SK-N-SH (cell line): ENCODE measurements at regions not wholly inside any gene's neighbourhood (a gene's known extent, or its start where the extent isn't known, plus 50 kb on each side); places are given as distances from the start of the nearest gene placed in this dataset.

Source experiments
- CTCF ChIA-PET: fragments of 300-600, 350-600 bp; formaldehyde crosslinking; extraction: SDS; loops from one replicate; lab custom pipeline; 2021; lab: Yijun Ruan, JAX
- POLR2A ChIA-PET: fragments of 350-600 bp; sonication (Branson Sonifier 250); formaldehyde crosslinking; extraction: SDS; loops from one replicate; lab custom pipeline; 2020; ENCODE audit warnings: antibody characterized with exemption, inconsistent platforms; lab: Yijun Ruan, JAX
- DNase-seq: peaks from one replicate; pipeline ENCODE4 v3.0.0; 2012
- H2AFZ ChIP-seq: fragments of 200-600 bp; sonication (generic); 2 replicates; pipeline ENCODE4 v1.8.1; 2016; ENCODE audit warnings: antibody characterized with exemption, mild to moderate bottlenecking, low read depth
- H3F3A ChIP-seq: fragments of 200-600 bp; sonication (generic); replicated peaks from 2 replicates; pipeline ENCODE3; 2016; ENCODE audit warnings: antibody characterized with exemption, mild to moderate bottlenecking; ENCODE audit not compliant: insufficient read depth
- H3K27ac ChIP-seq, 2 experiments: fragments of 200-500 bp in 1 of 2; fragments of 200-600 bp in 1 of 2; sonication (Bioruptor generic) in 1 of 2; sonication (generic), shearing (Covaris generic) in 1 of 2; 2 replicates each; pipeline versions ENCODE4 v1.5.1 to v1.6.1; 2014 to 2016; ENCODE audit warnings: low read depth in 2 of 2, inconsistent platforms in 1 of 2, low read length in 1 of 2, mild to moderate bottlenecking in 1 of 2, mixed read lengths in 1 of 2
- H3K27me3 ChIP-seq: fragments of 200-600 bp; sonication (generic), shearing (Covaris generic); 2 replicates; pipeline ENCODE4 v1.6.1; 2016; ENCODE audit warnings: mixed run types; ENCODE audit not compliant: insufficient read depth
- H3K36me3 ChIP-seq, 2 experiments: fragments of 200-500 bp in 1 of 2; fragments of 200-600 bp in 1 of 2; sonication (Bioruptor generic) in 1 of 2; sonication (generic) in 1 of 2; replicated peaks in 1 of 2; 2 replicates each; pipeline versions ENCODE3 to v1.5.1; 2014 to 2016; ENCODE audit warnings: low read length in 1 of 2, mild to moderate bottlenecking in 1 of 2; ENCODE audit not compliant: insufficient read depth in 2 of 2, control insufficient read depth in 1 of 2
- H3K4me1 ChIP-seq, 2 experiments: fragments of 200-500 bp in 1 of 2; fragments of 200-600 bp in 1 of 2; sonication (Bioruptor generic) in 1 of 2; sonication (generic), shearing (Covaris generic) in 1 of 2; 2 replicates each; pipeline versions ENCODE4 v1.5.1 to v1.6.1; 2014 to 2016; ENCODE audit warnings: low read depth in 1 of 2, low read length in 1 of 2, mixed run types in 1 of 2; ENCODE audit not compliant: insufficient read depth in 2 of 2, control insufficient read depth in 1 of 2
- H3K4me2 ChIP-seq: fragments of 200-600 bp; sonication (generic), shearing (Covaris generic); 2 replicates; pipeline ENCODE4 v1.6.1; 2017; ENCODE audit warnings: mixed run types
- H3K4me3 ChIP-seq, 2 experiments: fragments of 200-500 bp in 1 of 2; fragments of 200-600 bp in 1 of 2; sonication (Bioruptor generic) in 1 of 2; sonication (generic), shearing (Covaris generic) in 1 of 2; 2 replicates each; pipeline versions ENCODE4 v1.5.1 to v1.8.1; 2014 to 2016; ENCODE audit warnings: low read depth in 2 of 2, inconsistent platforms in 1 of 2, low read length in 1 of 2, mild to moderate bottlenecking in 1 of 2, mixed read lengths in 1 of 2, moderate library complexity in 1 of 2
- H3K79me2 ChIP-seq: fragments of 200-600 bp; sonication (generic); 2 replicates; pipeline ENCODE4 v1.8.1; 2017; ENCODE audit warnings: mild to moderate bottlenecking; ENCODE audit not compliant: insufficient read depth
- H3K9ac ChIP-seq: fragments of 200-600 bp; sonication (generic); 2 replicates; pipeline ENCODE4 v1.6.1; 2017; ENCODE audit warnings: mixed run types
- H3K9me2 ChIP-seq: fragments of 200-600 bp; sonication (generic); 2 replicates; pipeline ENCODE4 v1.6.1; 2017; ENCODE audit warnings: mixed run types
- H3K9me3 ChIP-seq: fragments of 200-600 bp; sonication (generic); 2 replicates; pipeline ENCODE4 v1.6.1; 2017; ENCODE audit warnings: mixed run types, mild to moderate bottlenecking, moderate library complexity
- H4K20me1 ChIP-seq: fragments of 200-600 bp; sonication (generic); 2 replicates; pipeline ENCODE4 v1.6.1; 2017; ENCODE audit warnings: mild to moderate bottlenecking, mixed run types; ENCODE audit not compliant: insufficient read depth
- CHD2 ChIP-seq: fragments of 150-350 bp; IDR thresholded peaks from 2 replicates; pipeline ENCODE4 v1.6.1; 2018; ENCODE audit warnings: low read length; ENCODE audit not compliant: partially characterized antibody
- ELF1 ChIP-seq: IDR thresholded peaks from 2 replicates; pipeline ENCODE4 v1.4.0; 2012
- EZH2phosphoT487 ChIP-seq: fragments of 200-600 bp; sonication (generic); IDR thresholded peaks from 2 replicates; pipeline ENCODE4 v1.6.1; 2017; ENCODE audit warnings: low read depth, mixed run types, mild to moderate bottlenecking, antibody characterized with exemption, moderate library complexity, borderline replicate concordance
- FOSL2 ChIP-seq: IDR thresholded peaks from 2 replicates; pipeline ENCODE4 v1.4.0; 2012; ENCODE audit warnings: low read depth, mild to moderate bottlenecking, moderate library complexity, borderline replicate concordance
- FOXJ3 ChIP-seq: sonication (generic); formaldehyde crosslinking; IDR thresholded peaks from 2 replicates; pipeline ENCODE4 v1.5.1; 2020; ENCODE audit warnings: mild to moderate bottlenecking, missing genetic modification reagents
- FOXM1 ChIP-seq: IDR thresholded peaks from 2 replicates; pipeline ENCODE4 v1.4.0; 2012; ENCODE audit warnings: low read depth, mild to moderate bottlenecking
- JUND ChIP-seq: IDR thresholded peaks from 2 replicates; pipeline ENCODE4 v1.4.0; 2012
- MXI1 ChIP-seq: IDR thresholded peaks from 2 replicates; pipeline ENCODE4 v1.6.1; 2012; ENCODE audit warnings: mild to moderate bottlenecking, low read depth, low read length, improper control_type of control experiment
- RFX5 ChIP-seq: IDR thresholded peaks from 2 replicates; pipeline ENCODE4 v1.6.1; 2012; ENCODE audit warnings: mild to moderate bottlenecking, improper control_type of control experiment, low read length
- SMC3 ChIP-seq: IDR thresholded peaks from 2 replicates; pipeline ENCODE4 v1.6.1; 2012; ENCODE audit warnings: low read depth, low read length, improper control_type of control experiment
- TAF1 ChIP-seq: IDR thresholded peaks from 2 replicates; pipeline ENCODE4 v1.6.1; 2012; ENCODE audit warnings: low read depth, mild to moderate bottlenecking, low read length, moderate library complexity, borderline replicate concordance
- TCF12 ChIP-seq: IDR thresholded peaks from 2 replicates; pipeline ENCODE4 v1.4.0; 2012
- TEAD4 ChIP-seq: IDR thresholded peaks from 2 replicates; pipeline ENCODE4 v1.4.0; 2012; ENCODE audit warnings: mild to moderate bottlenecking, borderline replicate concordance; ENCODE audit not compliant: insufficient read depth
- WGBS: methylation state at CpG from one replicate; pipeline ENCODE4 v1.1.6; 2017; ENCODE audit warnings: low lambda C conversion rate; 5-methylcytosine and 5-hydroxymethylcytosine counted together
- TF ChIP-seq, protein P1 (sequence below): IDR thresholded peaks from 2 replicates; pipeline ENCODE4; 2012
- TF ChIP-seq, protein P2 (sequence below): IDR thresholded peaks from 2 replicates; pipeline ENCODE4 v1.4.0; 2012; ENCODE audit warnings: low read depth, borderline replicate concordance
- TF ChIP-seq, protein P3 (sequence below): IDR thresholded peaks from 2 replicates; pipeline ENCODE4 v1.4.0; 2012; ENCODE audit warnings: low read depth
- TF ChIP-seq, protein P4 (sequence below): fragments of 200-600 bp; sonication (generic); IDR thresholded peaks from 2 replicates; pipeline ENCODE4 v1.6.1; 2017; ENCODE audit warnings: antibody characterized with exemption, mild to moderate bottlenecking, moderate library complexity
- TF ChIP-seq, protein P5 (sequence below): fragments of 150-350 bp; IDR thresholded peaks from 2 replicates; pipeline ENCODE4 v1.6.1; 2017; ENCODE audit warnings: antibody characterized with exemption, low read length, low read depth, borderline replicate concordance
- TF ChIP-seq, protein P6 (sequence below): IDR thresholded peaks from 2 replicates; pipeline ENCODE4 v1.4.0; 2012; ENCODE audit warnings: low read depth, borderline replicate concordance
- TF ChIP-seq, protein P7 (sequence below): fragments of 150-350 bp; IDR thresholded peaks from 2 replicates; pipeline ENCODE4 v1.6.1; 2016; ENCODE audit warnings: mild to moderate bottlenecking, low read depth, low read length

DNA sequence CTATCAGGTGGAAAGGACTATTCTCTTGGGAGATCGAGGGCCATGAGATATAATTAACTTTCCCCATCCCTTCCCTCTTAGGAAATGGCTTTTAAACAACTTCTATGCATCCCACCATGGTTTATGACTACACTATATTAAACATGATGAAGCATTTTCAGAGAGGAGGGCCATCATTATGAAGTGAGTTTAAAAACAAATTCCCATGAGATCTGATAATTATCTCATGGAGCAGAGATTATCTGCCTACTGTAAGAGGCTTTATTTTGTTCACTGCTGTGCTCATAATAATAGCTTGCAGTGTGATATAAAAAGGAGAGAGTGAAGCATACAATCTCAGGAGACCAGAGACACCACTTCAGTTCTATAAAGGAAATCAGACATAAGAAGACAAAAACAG is 330.5 kb upstream of the ZFP42 start:
- Histone ChIP-seq H2AFZ (no peak overlapping the region), H3K4me1 (no peaks in the 10 kb centered on the region), H3K36me3 (no peaks in the 10 kb centered on the region), H4K20me1 (no peaks in the 10 kb centered on the region), H3F3A (no peaks in the 10 kb centered on the region), H3K27me3 (no peaks in the 10 kb centered on the region), H3K9ac (no peak overlapping the region), H3K79me2 (no peaks in the 10 kb centered on the region), H3K4me3 (no peak overlapping the region), H3K9me2 (no peaks in the 10 kb centered on the region), H3K27ac (no peak overlapping the region), H3K4me2 (no peak overlapping the region), H3K9me3 (no peaks in the 10 kb centered on the region)
- 12% methylated on average over 1 of the region's 1 CpG for WGBS
- ChIA-PET CTCF (no interaction called here), POLR2A (no interaction called here)
- DNase-seq, result no peak
- TF ChIP-seq, protein P1, sequence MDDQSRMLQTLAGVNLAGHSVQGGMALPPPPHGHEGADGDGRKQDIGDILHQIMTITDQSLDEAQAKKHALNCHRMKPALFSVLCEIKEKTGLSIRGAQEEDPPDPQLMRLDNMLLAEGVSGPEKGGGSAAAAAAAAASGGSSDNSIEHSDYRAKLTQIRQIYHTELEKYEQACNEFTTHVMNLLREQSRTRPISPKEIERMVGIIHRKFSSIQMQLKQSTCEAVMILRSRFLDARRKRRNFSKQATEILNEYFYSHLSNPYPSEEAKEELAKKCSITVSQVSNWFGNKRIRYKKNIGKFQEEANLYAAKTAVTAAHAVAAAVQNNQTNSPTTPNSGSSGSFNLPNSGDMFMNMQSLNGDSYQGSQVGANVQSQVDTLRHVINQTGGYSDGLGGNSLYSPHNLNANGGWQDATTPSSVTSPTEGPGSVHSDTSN, result no peak
- no peak for TF ChIP-seq FOXM1
- TF ChIP-seq SMC3, result no peak
- no peak for TF ChIP-seq TEAD4
- TF ChIP-seq, protein P2, sequence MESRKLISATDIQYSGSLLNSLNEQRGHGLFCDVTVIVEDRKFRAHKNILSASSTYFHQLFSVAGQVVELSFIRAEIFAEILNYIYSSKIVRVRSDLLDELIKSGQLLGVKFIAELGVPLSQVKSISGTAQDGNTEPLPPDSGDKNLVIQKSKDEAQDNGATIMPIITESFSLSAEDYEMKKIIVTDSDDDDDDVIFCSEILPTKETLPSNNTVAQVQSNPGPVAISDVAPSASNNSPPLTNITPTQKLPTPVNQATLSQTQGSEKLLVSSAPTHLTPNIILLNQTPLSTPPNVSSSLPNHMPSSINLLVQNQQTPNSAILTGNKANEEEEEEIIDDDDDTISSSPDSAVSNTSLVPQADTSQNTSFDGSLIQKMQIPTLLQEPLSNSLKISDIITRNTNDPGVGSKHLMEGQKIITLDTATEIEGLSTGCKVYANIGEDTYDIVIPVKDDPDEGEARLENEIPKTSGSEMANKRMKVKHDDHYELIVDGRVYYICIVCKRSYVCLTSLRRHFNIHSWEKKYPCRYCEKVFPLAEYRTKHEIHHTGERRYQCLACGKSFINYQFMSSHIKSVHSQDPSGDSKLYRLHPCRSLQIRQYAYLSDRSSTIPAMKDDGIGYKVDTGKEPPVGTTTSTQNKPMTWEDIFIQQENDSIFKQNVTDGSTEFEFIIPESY, result no peak
- no peak for TF ChIP-seq MXI1
- no peak for TF ChIP-seq TCF12
- no peak for TF ChIP-seq EZH2phosphoT487
- no peak for TF ChIP-seq CHD2
- TF ChIP-seq RFX5, result no peak
- TF ChIP-seq, protein P3, sequence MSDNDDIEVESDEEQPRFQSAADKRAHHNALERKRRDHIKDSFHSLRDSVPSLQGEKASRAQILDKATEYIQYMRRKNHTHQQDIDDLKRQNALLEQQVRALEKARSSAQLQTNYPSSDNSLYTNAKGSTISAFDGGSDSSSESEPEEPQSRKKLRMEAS, result no peak
- TF ChIP-seq ELF1, result no peak
- no peak for TF ChIP-seq FOSL2
- TF ChIP-seq FOXJ3 (CRISPR knock-in tag), result no peak

DNA sequence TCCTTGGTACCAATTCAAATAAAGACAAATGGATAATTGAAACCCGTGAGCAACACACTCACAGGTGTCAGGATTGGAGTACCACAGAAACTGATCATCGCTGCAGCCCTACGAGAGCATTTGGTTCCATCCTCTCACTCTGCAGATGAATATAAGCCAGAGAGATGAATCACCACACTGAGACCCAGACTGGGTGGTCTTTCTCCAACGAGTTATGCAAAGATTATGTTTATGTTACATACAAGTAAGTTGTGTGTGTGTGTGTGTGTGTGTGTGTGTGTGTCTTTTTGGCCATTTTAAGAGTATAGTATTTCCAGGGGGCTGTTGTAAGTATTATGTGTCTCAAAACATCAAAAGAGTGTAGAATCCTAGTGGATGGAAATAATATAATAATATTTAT is 329.5 kb upstream of the ZFP42 start:
- H3K79me2 ChIP-seq, result no peaks in the 10 kb centered on the region
- DNase-seq, result no peak
- H4K20me1 ChIP-seq, result no peaks in the 10 kb centered on the region
- H3K9me3 ChIP-seq, result no peaks in the 10 kb centered on the region
- WGBS, result 50% methylated on average over 4 of the region's 4 CpGs
- no peak overlapping the region for H2AFZ ChIP-seq
- no peaks in the 10 kb centered on the region for H3K9me2 ChIP-seq
- no peaks in the 10 kb centered on the region for H3K36me3 ChIP-seq
- H3F3A ChIP-seq, result no peaks in the 10 kb centered on the region
- no peaks in the 10 kb centered on the region for H3K27me3 ChIP-seq
- H3K4me3 ChIP-seq, result no peak overlapping the region
- no peaks in the 10 kb centered on the region for H3K4me1 ChIP-seq
- H3K27ac ChIP-seq, result no peak overlapping the region
- CTCF ChIA-PET, result no interaction called here
- no peak overlapping the region for H3K9ac ChIP-seq
- TF ChIP-seq, protein P4, sequence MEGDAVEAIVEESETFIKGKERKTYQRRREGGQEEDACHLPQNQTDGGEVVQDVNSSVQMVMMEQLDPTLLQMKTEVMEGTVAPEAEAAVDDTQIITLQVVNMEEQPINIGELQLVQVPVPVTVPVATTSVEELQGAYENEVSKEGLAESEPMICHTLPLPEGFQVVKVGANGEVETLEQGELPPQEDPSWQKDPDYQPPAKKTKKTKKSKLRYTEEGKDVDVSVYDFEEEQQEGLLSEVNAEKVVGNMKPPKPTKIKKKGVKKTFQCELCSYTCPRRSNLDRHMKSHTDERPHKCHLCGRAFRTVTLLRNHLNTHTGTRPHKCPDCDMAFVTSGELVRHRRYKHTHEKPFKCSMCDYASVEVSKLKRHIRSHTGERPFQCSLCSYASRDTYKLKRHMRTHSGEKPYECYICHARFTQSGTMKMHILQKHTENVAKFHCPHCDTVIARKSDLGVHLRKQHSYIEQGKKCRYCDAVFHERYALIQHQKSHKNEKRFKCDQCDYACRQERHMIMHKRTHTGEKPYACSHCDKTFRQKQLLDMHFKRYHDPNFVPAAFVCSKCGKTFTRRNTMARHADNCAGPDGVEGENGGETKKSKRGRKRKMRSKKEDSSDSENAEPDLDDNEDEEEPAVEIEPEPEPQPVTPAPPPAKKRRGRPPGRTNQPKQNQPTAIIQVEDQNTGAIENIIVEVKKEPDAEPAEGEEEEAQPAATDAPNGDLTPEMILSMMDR, result no peak
- TF ChIP-seq JUND (no peak), TCF12 (no peak), CHD2 (no peak), SMC3 (no peak), TAF1 (no peak)
- TF ChIP-seq, protein P5, sequence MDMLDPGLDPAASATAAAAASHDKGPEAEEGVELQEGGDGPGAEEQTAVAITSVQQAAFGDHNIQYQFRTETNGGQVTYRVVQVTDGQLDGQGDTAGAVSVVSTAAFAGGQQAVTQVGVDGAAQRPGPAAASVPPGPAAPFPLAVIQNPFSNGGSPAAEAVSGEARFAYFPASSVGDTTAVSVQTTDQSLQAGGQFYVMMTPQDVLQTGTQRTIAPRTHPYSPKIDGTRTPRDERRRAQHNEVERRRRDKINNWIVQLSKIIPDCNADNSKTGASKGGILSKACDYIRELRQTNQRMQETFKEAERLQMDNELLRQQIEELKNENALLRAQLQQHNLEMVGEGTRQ, result no peak
- TF ChIP-seq, protein P6, sequence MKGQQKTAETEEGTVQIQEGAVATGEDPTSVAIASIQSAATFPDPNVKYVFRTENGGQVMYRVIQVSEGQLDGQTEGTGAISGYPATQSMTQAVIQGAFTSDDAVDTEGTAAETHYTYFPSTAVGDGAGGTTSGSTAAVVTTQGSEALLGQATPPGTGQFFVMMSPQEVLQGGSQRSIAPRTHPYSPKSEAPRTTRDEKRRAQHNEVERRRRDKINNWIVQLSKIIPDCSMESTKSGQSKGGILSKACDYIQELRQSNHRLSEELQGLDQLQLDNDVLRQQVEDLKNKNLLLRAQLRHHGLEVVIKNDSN, result no peak
- TF ChIP-seq, protein P7, sequence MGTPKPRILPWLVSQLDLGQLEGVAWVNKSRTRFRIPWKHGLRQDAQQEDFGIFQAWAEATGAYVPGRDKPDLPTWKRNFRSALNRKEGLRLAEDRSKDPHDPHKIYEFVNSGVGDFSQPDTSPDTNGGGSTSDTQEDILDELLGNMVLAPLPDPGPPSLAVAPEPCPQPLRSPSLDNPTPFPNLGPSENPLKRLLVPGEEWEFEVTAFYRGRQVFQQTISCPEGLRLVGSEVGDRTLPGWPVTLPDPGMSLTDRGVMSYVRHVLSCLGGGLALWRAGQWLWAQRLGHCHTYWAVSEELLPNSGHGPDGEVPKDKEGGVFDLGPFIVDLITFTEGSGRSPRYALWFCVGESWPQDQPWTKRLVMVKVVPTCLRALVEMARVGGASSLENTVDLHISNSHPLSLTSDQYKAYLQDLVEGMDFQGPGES, result no peak
- TF ChIP-seq, protein P3, result no peak
- no peak overlapping the region for H3K4me2 ChIP-seq
- POLR2A ChIA-PET, result no interaction called here
